Lung (tissue), 11 donors: ENCODE measurements at regions not wholly inside any gene's neighbourhood (a gene's known extent, or its start where the extent isn't known, plus 50 kb on each side); places are given as distances from the start of the nearest gene placed in this dataset.
A peak's percentile ranks its signal among the peaks of the same experiment; 100 is the strongest.

ENCODE experiments used
- ATAC-seq: fragments of 200-7000 bp; cut with Tn5 transposase; one replicate; pipeline ENCODE4 v1.9.1; 2020; ENCODE audit warnings: moderate number of reproducible peaks; ENCODE audit not compliant: insufficient read depth, low FRiP score
- DNase-seq, 3 donors: peaks; one replicate each; pipeline ENCODE4 v3.0.0-alpha.2; 2013 to 2017
- H3K27ac ChIP-seq, 2 donors: one replicate each; pipeline ENCODE4 v1.5.1; 2013; ENCODE audit warnings: mild to moderate bottlenecking in 2 of 2, moderate library complexity in 2 of 2, control low read depth in 1 of 2, inconsistent platforms in 1 of 2, low read depth in 1 of 2, low read length in 1 of 2
- H3K27me3 ChIP-seq, 3 donors: one replicate each; pipeline ENCODE4 v1.5.1; 2013; ENCODE audit warnings: low read length in 2 of 3; ENCODE audit not compliant: control insufficient read depth in 3 of 3, insufficient read depth in 3 of 3
- H3K36me3 ChIP-seq, 4 donors: one replicate each; pipeline ENCODE4 v1.5.1; 2013; ENCODE audit warnings: low read length in 4 of 4, mild to moderate bottlenecking in 1 of 4, moderate library complexity in 1 of 4; ENCODE audit not compliant: control insufficient read depth in 4 of 4, insufficient read depth in 4 of 4
- H3K4me1 ChIP-seq, 5 donors: one replicate each; pipeline ENCODE4 v1.5.1; 2013; ENCODE audit warnings: low read length in 5 of 5, mild to moderate bottlenecking in 2 of 5, moderate library complexity in 1 of 5; ENCODE audit not compliant: control insufficient read depth in 5 of 5, insufficient read depth in 5 of 5
- H3K4me3 ChIP-seq: one replicate; pipeline ENCODE4 v1.5.1; 2013; ENCODE audit warnings: mild to moderate bottlenecking, control low read depth, moderate library complexity
- H3K9ac ChIP-seq, 2 donors: one replicate each; pipeline ENCODE4 v1.5.1; 2013; ENCODE audit warnings: low read length in 2 of 2, control low read depth in 1 of 2; ENCODE audit not compliant: insufficient read depth in 1 of 2
- H3K9me3 ChIP-seq, 4 donors: one replicate each; pipeline ENCODE4 v1.5.1; 2013; ENCODE audit warnings: low read length in 3 of 4, mild to moderate bottlenecking in 1 of 4, moderate library complexity in 1 of 4; ENCODE audit not compliant: control insufficient read depth in 4 of 4, insufficient read depth in 3 of 4
- CTCF ChIP-seq: IDR thresholded peaks from 2 replicates; pipeline ENCODE4 v1.5.1; 2012; ENCODE audit warnings: mild to moderate bottlenecking; ENCODE audit errors: control extremely low read depth, extremely low read depth
- WGBS, 2 donors: extraction: QIAGEN DNeasy Blood & Tissue Kit; methylation state at CpG; one replicate each; pipeline ENCODE4 v1.1.7; 2013; 5-methylcytosine and 5-hydroxymethylcytosine counted together
- donor health status: control.
- donor health status: control.
- donor health status: Bipolar disorder and iron deficiency.
- donor health status: healthy.
- donor health status: DM: yes; HTN: yes; CAD: no.

- no peaks in the 10 kb centered on the region for H3K4me1 ChIP-seq
- no peak overlapping the region for H3K9ac ChIP-seq
- 78 to 82% methylated on average over 8 of the region's 8 CpGs for WGBS, 2 donors
- H3K27ac ChIP-seq: peak overlapping the region in 1 of 2 donors; percentile 20
- no peaks in the 10 kb centered on the region for H3K27me3 ChIP-seq
- no peaks in the 10 kb centered on the region for H3K9me3 ChIP-seq
- no peak for DNase-seq
- ATAC-seq: no peak
- no peak overlapping the region for H3K4me3 ChIP-seq
- H3K36me3 ChIP-seq: no peaks in the 10 kb centered on the region
- no peak for TF ChIP-seq CTCF
These were observed 62.6 kb upstream of the ZSWIM2 start for GRCh38 chr2:186911551-186912085.

- Histone ChIP-seq H3K4me3 (no peak overlapping the region), H3K27ac (no peak overlapping the region), H3K9ac (no peak overlapping the region), H3K36me3 (no peaks in the 10 kb centered on the region), H3K4me1 (no peaks in the 10 kb centered on the region), H3K27me3 (no peaks in the 10 kb centered on the region), H3K9me3 (no peaks in the 10 kb centered on the region)
- DNase-seq (no peak), ATAC-seq (no peak)
- TF ChIP-seq CTCF: no peak
- WGBS, 2 donors: 47 to 54% methylated on average over 4 of the region's 4 CpGs
These were observed 62.0 kb upstream of the ZSWIM2 start for GRCh38 chr2:186910996-186911395.

GRCh38 chr2:186909095-186909494 lies 60.1 kb upstream of the ZSWIM2 start:
- WGBS, 2 donors: 66 to 88% methylated on average over 3 of the region's 3 CpGs
- no peaks in the 10 kb centered on the region for H3K36me3 ChIP-seq
- no peaks in the 10 kb centered on the region for H3K9me3 ChIP-seq
- DNase-seq (no peak), ATAC-seq (no peak)
- TF ChIP-seq CTCF: no peak
- H3K27me3 ChIP-seq: no peaks in the 10 kb centered on the region
- no peaks in the 10 kb centered on the region for H3K4me1 ChIP-seq
- H3K4me3 ChIP-seq: no peak overlapping the region
- H3K27ac ChIP-seq: no peak overlapping the region
- H3K9ac ChIP-seq: no peak overlapping the region

- 69 to 90% methylated on average over 1 of the region's 1 CpG for WGBS, 2 donors
- DNase-seq: no peak
- Histone ChIP-seq H3K9me3 (no peaks in the 10 kb centered on the region), H3K4me3 (no peak overlapping the region), H3K27ac (no peak overlapping the region), H3K27me3 (no peaks in the 10 kb centered on the region), H3K4me1 (no peaks in the 10 kb centered on the region), H3K9ac (no peak overlapping the region), H3K36me3 (no peaks in the 10 kb centered on the region)
- no peak for ATAC-seq
- TF ChIP-seq CTCF: no peak
These were observed 58.9 kb upstream of the ZSWIM2 start for GRCh38 chr2:186907897-186908296.
